PFSK-1 (cell line): ENCODE measurements at regions not wholly inside any gene's neighbourhood (a gene's known extent, or its start where the extent isn't known, plus 50 kb on each side); places are given as distances from the start of the nearest gene placed in this dataset.

ENCODE experiments used
- FOXP2 ChIP-seq: optimal IDR thresholded peaks from 2 replicates; pipeline ENCODE3; 2011; ENCODE audit warnings: borderline replicate concordance, control low read depth, inconsistent platforms; ENCODE audit not compliant: insufficient read depth; ENCODE audit errors: extremely low read length, extremely low read depth
- POLR2AphosphoS5 ChIP-seq: IDR thresholded peaks from 2 replicates; pipeline ENCODE4 v1.6.1; 2012; ENCODE audit warnings: low read depth, mild to moderate bottlenecking, control low read depth, low read length, moderate library complexity
- REST ChIP-seq, 2 experiments: IDR thresholded peaks; 2 replicates each; pipeline versions ENCODE4 v1.6.1 to v1.8.0; 2011 to 2012; ENCODE audit warnings: low read depth in 2 of 2, low read length in 2 of 2, control low read depth in 1 of 2, inconsistent platforms in 1 of 2, mild to moderate bottlenecking in 1 of 2, moderate library complexity in 1 of 2; ENCODE audit not compliant: insufficient read depth in 1 of 2
- SIN3A ChIP-seq: IDR thresholded peaks from 2 replicates; pipeline ENCODE4 v1.6.1; 2012; ENCODE audit warnings: mild to moderate bottlenecking, low read length, moderate library complexity, borderline replicate concordance; ENCODE audit not compliant: insufficient read depth
- TAF1 ChIP-seq: IDR thresholded peaks from 2 replicates; pipeline ENCODE4 v1.6.1; 2012; ENCODE audit warnings: low read length, control low read depth, borderline replicate concordance; ENCODE audit not compliant: insufficient read depth

- TF ChIP-seq POLR2AphosphoS5 (no peak), REST (IDR thresholded peaks at IDR 0.05; ENCODE audit: insufficient read depth in 1 of 2, low read depth in 2 of 2, low read length in 2 of 2) (no peak), SIN3A (no peak), TAF1 (no peak), FOXP2 (no peak)
These were observed 56.5 kb upstream of the STT3B start for GRCh38 chr3:31476209-31476608.
